H9 (cell line): ENCODE measurements at regions not wholly inside any gene's neighbourhood (a gene's known extent, or its start where the extent isn't known, plus 50 kb on each side); places are given as distances from the start of the nearest gene placed in this dataset.

Experiments used
- DNase-seq: peaks from one replicate; pipeline ENCODE4 v3.0.0-alpha.2; 2017
- H2AFZ ChIP-seq: one replicate; pipeline ENCODE4 v1.6.1; 2013; ENCODE audit warnings: mild to moderate bottlenecking, low read length, control low read depth, moderate library complexity
- H2AK5ac ChIP-seq: 2 replicates; pipeline ENCODE4 v1.6.1; 2013; ENCODE audit warnings: low read length, control low read depth, mixed read lengths; ENCODE audit not compliant: insufficient read length
- H2BK120ac ChIP-seq: one replicate; pipeline ENCODE4 v1.6.1; 2013; ENCODE audit warnings: low read depth, mild to moderate bottlenecking, low read length, control low read depth, inconsistent platforms; ENCODE audit not compliant: poor library complexity, severe bottlenecking
- H2BK12ac ChIP-seq: 2 replicates; pipeline ENCODE4 v1.6.1; 2013; ENCODE audit warnings: low read length, control low read depth, mixed read lengths, low read depth; ENCODE audit not compliant: insufficient read length
- H2BK15ac ChIP-seq: 2 replicates; pipeline ENCODE4 v1.6.1; 2013; ENCODE audit warnings: low read depth, low read length, control low read depth
- H2BK20ac ChIP-seq: one replicate; pipeline ENCODE4 v1.6.1; 2013; ENCODE audit warnings: low read depth, mild to moderate bottlenecking, low read length, control low read depth, inconsistent platforms; ENCODE audit not compliant: poor library complexity, severe bottlenecking
- H2BK5ac ChIP-seq: 2 replicates; pipeline ENCODE4 v1.6.1; 2013; ENCODE audit warnings: low read length, control low read depth, mixed read lengths; ENCODE audit not compliant: insufficient read length
- H3K14ac ChIP-seq: 2 replicates; pipeline ENCODE4 v1.6.1; 2013; ENCODE audit warnings: low read length, control low read depth; ENCODE audit not compliant: insufficient read depth
- H3K18ac ChIP-seq: 2 replicates; pipeline ENCODE4 v1.6.1; 2013; ENCODE audit warnings: low read depth, mild to moderate bottlenecking, mixed read lengths, low read length, control low read depth; ENCODE audit not compliant: insufficient read length
- H3K23ac ChIP-seq: 2 replicates; pipeline ENCODE4 v1.6.1; 2013; ENCODE audit warnings: low read length, control low read depth, mixed read lengths, low read depth; ENCODE audit not compliant: insufficient read length
- H3K23me2 ChIP-seq: 2 replicates; pipeline ENCODE4 v1.6.1; 2013; ENCODE audit warnings: low read depth, mild to moderate bottlenecking, mixed read lengths, low read length, control low read depth; ENCODE audit not compliant: insufficient read length, poor library complexity, severe bottlenecking
- H3K27ac ChIP-seq: 2 replicates; pipeline ENCODE4 v1.5.1; 2013; ENCODE audit warnings: low read length, control low read depth, mixed read lengths, low read depth; ENCODE audit not compliant: insufficient read length
- H3K27me3 ChIP-seq: 2 replicates; pipeline ENCODE4 v1.6.1; 2013; ENCODE audit warnings: low read length, control low read depth, inconsistent platforms; ENCODE audit not compliant: insufficient read depth
- H3K4ac ChIP-seq: 2 replicates; pipeline ENCODE4 v1.6.1; 2013; ENCODE audit warnings: low read depth, mild to moderate bottlenecking, control low read depth, inconsistent platforms, low read length, moderate library complexity
- H3K4me1 ChIP-seq: 2 replicates; pipeline ENCODE4 v1.6.1; 2013; ENCODE audit warnings: low read length, control low read depth, inconsistent platforms; ENCODE audit not compliant: insufficient read depth
- H3K4me2 ChIP-seq: 2 replicates; pipeline ENCODE4 v1.6.1; 2013; ENCODE audit warnings: low read length, control low read depth, mixed read lengths; ENCODE audit not compliant: insufficient read length, insufficient read depth
- H3K56ac ChIP-seq: 2 replicates; pipeline ENCODE4 v1.6.1; 2013; ENCODE audit warnings: low read depth, mild to moderate bottlenecking, mixed read lengths, low read length, control low read depth; ENCODE audit not compliant: insufficient read length
- H3K79me1 ChIP-seq: 2 replicates; pipeline ENCODE4 v1.6.1; 2013; ENCODE audit warnings: low read depth, mild to moderate bottlenecking, moderate library complexity, low read length, control low read depth, inconsistent platforms; ENCODE audit not compliant: insufficient read depth, poor library complexity, severe bottlenecking
- H3K79me2 ChIP-seq: 2 replicates; pipeline ENCODE4 v1.6.1; 2013; ENCODE audit warnings: low read length, control low read depth, inconsistent platforms; ENCODE audit not compliant: insufficient read depth
- H3K9ac ChIP-seq: 2 replicates; pipeline ENCODE4 v1.6.1; 2013; ENCODE audit warnings: low read length, control low read depth, mixed read lengths; ENCODE audit not compliant: insufficient read length; ENCODE audit errors: extremely low read depth
- H3K9me3 ChIP-seq: one replicate; pipeline ENCODE4 v1.6.1; 2013; ENCODE audit warnings: low read depth, low read length, inconsistent platforms; ENCODE audit not compliant: control insufficient read depth
- H3T11ph ChIP-seq: one replicate; pipeline ENCODE4 v1.6.1; 2013; ENCODE audit warnings: mild to moderate bottlenecking, low read length, control low read depth, inconsistent platforms
- H4K20me1 ChIP-seq: one replicate; pipeline ENCODE4 v1.6.1; 2013; ENCODE audit not compliant: control insufficient read depth, insufficient read length, insufficient read depth
- H4K5ac ChIP-seq: 2 replicates; pipeline ENCODE4 v1.6.1; 2013; ENCODE audit warnings: low read depth, mild to moderate bottlenecking, mixed read lengths, low read length, control low read depth; ENCODE audit not compliant: insufficient read length
- H4K8ac ChIP-seq: replicated peaks from 2 replicates; pipeline ENCODE4 v1.6.1; 2013; ENCODE audit warnings: low read length, control low read depth, mixed read lengths, low read depth; ENCODE audit not compliant: insufficient read length
- H4K91ac ChIP-seq: 2 replicates; pipeline ENCODE4 v1.6.1; 2013; ENCODE audit warnings: low read depth, mild to moderate bottlenecking, moderate library complexity, mixed read lengths, low read length, control low read depth; ENCODE audit not compliant: insufficient read length
- H3K27ac Mint-ChIP-seq, 3 experiments: 2 replicates in 2 of 3; 3 replicates in 1 of 3; pipeline ENCODE4 v1.8.0; 2020 to 2021; ENCODE audit warnings: mixed read lengths in 3 of 3, mild to moderate bottlenecking in 1 of 3, moderate library complexity in 1 of 3
- H3K27me3 Mint-ChIP-seq: 2 replicates; pipeline ENCODE4 v1.8.0; 2021; ENCODE audit warnings: low read depth, mild to moderate bottlenecking, moderate library complexity, mixed read lengths
- H3K36me3 Mint-ChIP-seq, 3 experiments: 2 replicates in 2 of 3; 3 replicates in 1 of 3; pipeline ENCODE4 v1.8.0; 2020 to 2021; ENCODE audit warnings: low read depth in 3 of 3, mixed read lengths in 3 of 3; ENCODE audit not compliant: insufficient read depth in 1 of 3
- H3K4me1 Mint-ChIP-seq, 2 experiments: 2 replicates each; pipeline ENCODE4 v1.8.0; 2020; ENCODE audit warnings: mixed read lengths in 2 of 2
- H3K4me3 Mint-ChIP-seq, 2 experiments: 2 replicates in 1 of 2; 3 replicates in 1 of 2; pipeline ENCODE4 v1.8.0; 2020 to 2021; ENCODE audit warnings: mild to moderate bottlenecking in 2 of 2, mixed read lengths in 2 of 2, moderate library complexity in 1 of 2
- H3K9me3 Mint-ChIP-seq, 2 experiments: 2 replicates in 1 of 2; 3 replicates in 1 of 2; pipeline ENCODE4 v1.8.0; 2020; ENCODE audit warnings: mild to moderate bottlenecking in 2 of 2, mixed read lengths in 2 of 2, moderate library complexity in 1 of 2
- CTCF ChIP-seq: fragments of 200-600 bp; sonication (generic); conservative IDR thresholded peaks from 3 replicates; pipeline ENCODE4 v1.8.0; 2021; ENCODE audit warnings: antibody characterized with exemption, mild to moderate bottlenecking
- WGBS: extraction: QIAGEN DNeasy Blood & Tissue Kit; methylation state at CpG from one replicate; pipeline ENCODE4 v1.1.7; 2013; ENCODE audit warnings: missing lambda C conversion rate, low lambda C conversion rate, mixed read lengths; ENCODE audit not compliant: insufficient read length; ENCODE audit errors: extremely low coverage; 5-methylcytosine and 5-hydroxymethylcytosine counted together

- Histone ChIP-seq H3K23me2 (no peaks in the 10 kb centered on the region), H4K5ac (no peak overlapping the region), H3K14ac (no peak overlapping the region), H3K9ac (no peak overlapping the region), H4K91ac (no peak overlapping the region), H3K4me2 (no peak overlapping the region), H2AK5ac (no peak overlapping the region), H2BK15ac (no peak overlapping the region), H2BK5ac (no peak overlapping the region), H2BK12ac (no peak overlapping the region), H3K27ac (no peak overlapping the region), H4K8ac (no peak overlapping the region), H3K79me2 (no peaks in the 10 kb centered on the region), H4K20me1 (no peaks in the 10 kb centered on the region), H3K18ac (no peak overlapping the region), H3T11ph (no peak overlapping the region), H3K4ac (no peak overlapping the region), H2AFZ (no peak overlapping the region), H3K4me1 (no peaks in the 10 kb centered on the region), H3K27me3 (no peaks in the 10 kb centered on the region), H3K23ac (no peak overlapping the region), H3K56ac (no peak overlapping the region), H3K79me1 (no peaks in the 10 kb centered on the region), H2BK20ac (no peak overlapping the region), H2BK120ac (no peak overlapping the region), H3K9me3 (no peaks in the 10 kb centered on the region)
- no peaks in the 10 kb centered on the region for H3K36me3 Mint-ChIP-seq
- no peak for TF ChIP-seq CTCF
- no peak overlapping the region for H3K4me3 Mint-ChIP-seq
- H3K27me3 Mint-ChIP-seq: no peaks in the 10 kb centered on the region
- DNase-seq: no peak
- no CpG with 5 or more reads among the region's 3 CpGs for WGBS
- H3K9me3 Mint-ChIP-seq: no peaks in the 10 kb centered on the region
- H3K27ac Mint-ChIP-seq: no peak overlapping the region; a peak in 1 of 7 replicates
- no peaks in the 10 kb centered on the region for H3K4me1 Mint-ChIP-seq
Measured at GRCh38 chr14:85423889-85424288, 106.1 kb upstream of the FLRT2 start.
